ENCODE measurements at regions not wholly inside any gene's neighbourhood (a gene's known extent, or its start where the extent isn't known, plus 50 kb on each side); places are given as distances from the start of the nearest gene placed in this dataset.
"Not testable (repeated sequence)": the region's sequence is repeated elsewhere in the genome, so short reads cannot be mapped to it uniquely, and the experiment has no call there.

DNA sequence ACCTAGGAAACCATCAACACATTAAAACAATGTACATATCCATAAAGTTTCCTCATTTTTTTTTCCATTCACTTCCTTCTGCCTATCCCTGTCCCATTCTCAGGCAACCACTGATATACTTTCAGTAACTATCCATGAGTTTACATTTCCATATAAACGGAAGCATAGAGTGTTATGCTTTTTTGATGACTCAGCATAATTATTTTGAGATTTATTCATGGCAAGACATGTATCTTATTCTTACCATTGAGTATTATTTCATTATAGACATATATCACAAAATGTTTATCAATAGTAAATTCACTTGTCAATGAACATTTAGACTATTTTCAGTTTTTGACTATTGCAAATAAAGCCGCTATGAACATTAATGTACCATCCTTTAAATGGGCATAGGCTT is 1786.8 kb upstream of the ACO1 start:
- H3K4me3 ChIP-seq (ENCODE audit: low read depth, low read length), result no peak overlapping the region
- TF ChIP-seq, protein P1, sequence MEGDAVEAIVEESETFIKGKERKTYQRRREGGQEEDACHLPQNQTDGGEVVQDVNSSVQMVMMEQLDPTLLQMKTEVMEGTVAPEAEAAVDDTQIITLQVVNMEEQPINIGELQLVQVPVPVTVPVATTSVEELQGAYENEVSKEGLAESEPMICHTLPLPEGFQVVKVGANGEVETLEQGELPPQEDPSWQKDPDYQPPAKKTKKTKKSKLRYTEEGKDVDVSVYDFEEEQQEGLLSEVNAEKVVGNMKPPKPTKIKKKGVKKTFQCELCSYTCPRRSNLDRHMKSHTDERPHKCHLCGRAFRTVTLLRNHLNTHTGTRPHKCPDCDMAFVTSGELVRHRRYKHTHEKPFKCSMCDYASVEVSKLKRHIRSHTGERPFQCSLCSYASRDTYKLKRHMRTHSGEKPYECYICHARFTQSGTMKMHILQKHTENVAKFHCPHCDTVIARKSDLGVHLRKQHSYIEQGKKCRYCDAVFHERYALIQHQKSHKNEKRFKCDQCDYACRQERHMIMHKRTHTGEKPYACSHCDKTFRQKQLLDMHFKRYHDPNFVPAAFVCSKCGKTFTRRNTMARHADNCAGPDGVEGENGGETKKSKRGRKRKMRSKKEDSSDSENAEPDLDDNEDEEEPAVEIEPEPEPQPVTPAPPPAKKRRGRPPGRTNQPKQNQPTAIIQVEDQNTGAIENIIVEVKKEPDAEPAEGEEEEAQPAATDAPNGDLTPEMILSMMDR (IDR thresholded peaks at IDR 0.05; ENCODE audit: low read depth, low read length), result no peak

DNA sequence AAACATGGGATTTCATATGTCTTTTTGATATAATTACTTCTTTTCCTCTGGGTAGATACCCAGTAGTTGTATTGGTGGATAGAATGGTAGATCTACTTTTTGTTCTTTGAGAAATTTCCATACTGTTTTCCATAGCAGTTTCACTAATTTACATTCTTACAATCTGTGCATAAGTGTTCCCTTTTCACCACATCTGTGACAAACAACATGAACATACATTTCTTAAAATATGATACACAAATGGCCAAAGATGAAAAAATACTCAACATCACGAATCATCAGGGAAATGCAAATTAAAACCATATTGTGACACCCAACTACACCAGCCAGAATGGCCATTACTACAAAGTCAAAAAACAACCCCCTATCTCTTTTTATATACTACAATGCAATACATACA is 1778.5 kb upstream of the ACO1 start:
- TF ChIP-seq, protein P1 (IDR thresholded peaks at IDR 0.05; ENCODE audit: low read depth, low read length), result no peak
- no peak overlapping the region for H3K4me3 ChIP-seq (ENCODE audit: low read depth, low read length)

DNA sequence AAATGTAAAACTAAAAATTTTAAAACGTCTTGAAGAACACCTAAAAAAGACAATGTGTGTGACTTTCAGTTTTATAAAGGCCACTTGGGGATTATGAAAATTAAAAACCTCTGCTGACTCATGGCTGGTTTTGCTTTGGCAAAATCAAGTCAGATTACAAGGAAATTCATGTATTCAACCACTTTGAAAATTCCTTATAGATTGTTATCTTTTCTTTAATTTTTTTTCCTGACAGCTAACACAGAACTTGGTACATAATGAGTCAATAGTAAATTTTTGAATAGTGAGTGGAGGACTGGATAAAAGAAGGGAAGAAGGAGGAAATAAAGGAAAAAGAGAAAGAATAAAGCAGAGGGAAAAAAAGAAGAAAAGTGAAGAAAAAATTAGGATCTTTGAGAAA is 1774.7 kb upstream of the ACO1 start:
- no peak overlapping the region for H3K4me3 ChIP-seq (ENCODE audit: low read depth, low read length)
- TF ChIP-seq, protein P1 (IDR thresholded peaks at IDR 0.05; ENCODE audit: low read depth, low read length), result no peak

DNA sequence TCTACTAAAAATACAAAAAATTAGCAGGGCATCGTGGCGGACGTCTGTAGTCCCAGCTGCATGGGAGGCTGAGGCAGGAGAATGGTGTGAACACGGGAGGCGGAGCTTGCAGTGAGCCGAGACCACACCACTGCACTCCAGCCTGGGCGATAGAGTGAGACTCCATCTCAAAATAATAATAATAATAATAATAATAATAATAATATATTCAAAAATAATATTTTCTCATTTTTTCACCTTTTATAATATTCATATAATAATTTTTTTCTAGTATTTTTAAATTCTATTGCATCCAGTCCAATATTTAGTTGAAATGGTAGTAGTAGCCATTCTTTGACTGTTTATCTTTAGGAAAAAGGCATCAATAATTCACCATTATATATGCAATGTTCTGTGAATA is 1767.7 kb upstream of the ACO1 start:
- H3K4me3 ChIP-seq (ENCODE audit: low read depth, low read length), result not testable (repeated sequence)

DNA sequence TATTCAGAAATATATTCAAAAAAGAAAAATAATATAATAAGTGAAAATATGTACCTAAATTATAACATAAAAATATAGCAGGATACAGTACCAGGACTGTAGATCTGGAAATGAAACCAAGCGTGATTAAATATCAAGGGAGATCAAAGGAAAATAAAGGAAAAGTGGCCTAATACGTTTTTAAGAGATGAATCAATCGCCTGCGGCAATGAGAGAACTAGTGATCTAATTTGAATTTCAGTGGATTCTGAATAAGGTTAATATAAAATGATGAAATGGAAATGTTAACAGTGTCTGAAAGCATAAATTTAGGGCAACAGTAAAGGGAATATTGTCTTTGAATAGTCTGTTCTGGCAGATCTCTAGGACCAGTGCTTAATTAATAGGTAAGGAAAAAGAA is 1761.9 kb upstream of the ACO1 start:
- TF ChIP-seq, protein P1 (IDR thresholded peaks at IDR 0.05; ENCODE audit: low read depth, low read length), result no peak
- H3K4me3 ChIP-seq (ENCODE audit: low read depth, low read length), result no peak overlapping the region

DNA sequence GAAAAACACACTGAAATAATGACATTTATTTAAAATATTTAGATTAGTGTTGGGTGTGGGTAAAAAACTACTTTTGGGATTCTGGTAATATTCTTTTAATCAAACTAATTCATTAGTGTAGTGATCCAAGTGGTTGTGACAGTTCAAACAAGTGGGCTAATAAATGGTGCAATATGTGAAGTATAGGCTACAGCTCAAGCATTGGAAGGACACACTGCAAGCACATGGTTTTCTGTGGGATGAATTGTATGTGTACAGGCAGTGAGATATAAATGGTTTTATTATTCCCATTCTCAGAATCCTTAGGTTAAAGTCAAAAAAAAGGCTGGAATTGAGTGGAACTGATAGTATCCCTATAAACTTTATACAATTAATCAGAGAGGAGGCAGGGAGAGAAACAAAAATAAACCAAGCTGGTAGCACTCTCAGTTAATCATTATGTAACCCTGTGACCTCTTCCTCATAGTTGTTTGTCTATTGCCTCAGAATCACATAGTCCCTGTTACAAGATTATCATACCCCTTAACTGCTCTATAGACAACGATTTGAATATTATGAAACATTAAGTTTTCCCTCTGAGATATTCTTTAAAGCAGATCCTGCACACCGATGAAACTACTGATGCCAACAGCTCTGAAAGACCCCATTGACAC is 1755.4 kb upstream of the ACO1 start:
- H3K4me3 ChIP-seq (ENCODE audit: low read depth, low read length), result no peak overlapping the region
- TF ChIP-seq, protein P1 (IDR thresholded peaks at IDR 0.05; ENCODE audit: low read depth, low read length), result no peak

DNA sequence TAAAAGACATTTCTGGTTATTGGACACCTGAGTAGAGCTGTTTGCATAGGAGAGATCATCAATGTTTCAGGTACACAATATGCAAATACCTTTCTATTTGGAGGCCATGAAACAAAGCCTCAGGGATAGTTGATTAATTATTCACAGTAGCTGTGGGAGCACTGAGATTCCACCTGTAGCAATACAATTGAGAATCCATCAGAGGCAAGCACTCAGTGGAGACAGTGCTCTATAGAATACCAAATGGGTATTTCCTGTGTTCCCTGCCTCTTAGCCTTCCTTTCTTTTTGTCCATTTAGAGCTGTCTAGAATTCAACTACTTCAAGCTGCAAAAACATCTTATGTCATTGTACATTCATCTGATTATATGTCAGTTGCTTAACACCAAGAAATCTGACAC is 1754.0 kb upstream of the ACO1 start:
- H3K4me3 ChIP-seq (ENCODE audit: low read depth, low read length), result no peak overlapping the region
- TF ChIP-seq, protein P1 (IDR thresholded peaks at IDR 0.05; ENCODE audit: low read depth, low read length), result no peak

DNA sequence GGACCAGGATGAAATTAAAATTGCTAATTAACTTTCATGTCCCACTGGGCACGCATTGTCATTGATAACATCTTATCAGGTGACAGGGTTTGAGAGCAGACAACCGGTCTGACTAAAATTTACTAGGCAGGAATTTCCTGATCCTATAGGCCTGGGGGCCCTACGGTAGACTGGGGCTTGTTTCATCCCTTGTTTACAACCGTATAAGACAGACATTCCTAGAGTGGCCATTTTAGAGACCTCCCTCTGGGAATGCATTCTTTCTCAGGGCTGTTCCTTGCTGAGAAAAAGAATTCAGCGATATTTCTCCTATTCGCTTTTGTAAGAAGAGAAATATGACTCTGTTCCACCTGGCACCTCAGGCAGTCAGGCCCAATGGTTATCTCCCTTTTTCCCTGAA is 1737.8 kb upstream of the ACO1 start:
- H3K4me3 ChIP-seq (ENCODE audit: low read depth, low read length), result not testable (repeated sequence)

Measured in WI38 (cell line).